AG10803 (cell line): ENCODE measurements at regions not wholly inside any gene's neighbourhood (a gene's known extent, or its start where the extent isn't known, plus 50 kb on each side); places are given as distances from the start of the nearest gene placed in this dataset.

Source experiments
- DNase-seq: peaks from one replicate; pipeline ENCODE4 v3.0.0; 2010; ENCODE audit warnings: low read depth
- H3K4me3 ChIP-seq: 2 replicates; pipeline ENCODE4 v1.5.1; 2011; ENCODE audit warnings: mild to moderate bottlenecking, low read length, control low read depth
- CTCF ChIP-seq: conservative IDR thresholded peaks from 2 replicates; pipeline ENCODE4 v1.5.1; 2011; ENCODE audit warnings: mild to moderate bottlenecking, low read length, control low read depth, inconsistent platforms

- no peak for TF ChIP-seq CTCF
Observed at GRCh38 chr4:144362366-144362765, 221.8 kb upstream of the GYPA start.

GRCh38 chr4:144363890-144364289 is 223.4 kb upstream of the GYPA start:
- H3K4me3 ChIP-seq = no peak overlapping the region
- DNase-seq = no peak
- no peak for TF ChIP-seq CTCF

More at GRCh38 chr4:144362366-144362765, 221.8 kb upstream of the GYPA start:
- DNase-seq = no peak
- no peak overlapping the region for H3K4me3 ChIP-seq

- TF ChIP-seq CTCF = no peak
- no peak overlapping the region for H3K4me3 ChIP-seq
- DNase-seq = no peak
Observed at GRCh38 chr4:144366425-144366824, 225.9 kb upstream of the GYPA start.

- no peak for TF ChIP-seq CTCF
- no peak for DNase-seq
- no peak overlapping the region for H3K4me3 ChIP-seq
Observed at GRCh38 chr4:144371485-144371884, 231.0 kb upstream of the GYPA start.

GRCh38 chr4:144374065-144374464 is 233.5 kb upstream of the GYPA start:
- no peak for TF ChIP-seq CTCF
- no peak overlapping the region for H3K4me3 ChIP-seq
- DNase-seq = no peak

GRCh38 chr4:144376866-144377265 is 236.3 kb upstream of the GYPA start:
- DNase-seq = no peak
- no peak for TF ChIP-seq CTCF

GRCh38 chr4:144384408-144384807 is 243.9 kb upstream of the GYPA start:
- DNase-seq = no peak
- H3K4me3 ChIP-seq = no peak overlapping the region
- TF ChIP-seq CTCF = no peak

More at GRCh38 chr4:144376866-144377265, 236.3 kb upstream of the GYPA start:
- no peak overlapping the region for H3K4me3 ChIP-seq
